NCI-H2196 (cell line): ENCODE measurements at regions not wholly inside any gene's neighbourhood (a gene's known extent, or its start where the extent isn't known, plus 50 kb on each side); places are given as distances from the start of the nearest gene placed in this dataset.
"Not testable (repeated sequence)": the region's sequence is repeated elsewhere in the genome, so short reads cannot be mapped to it uniquely, and the experiment has no call there.

Experiments used
- DNase-seq: peaks from one replicate; lab custom pipeline; 2025; ENCODE audit not compliant: unreplicated experiment; lab: John Stamatoyannopoulos, UW

- no peak for DNase-seq
These were observed 59.7 kb downstream of the HMGB3 start for GRCh38 chrX:151042842-151043241.

GRCh38 chrX:151066373-151066772, 83.2 kb downstream of the HMGB3 start:
- not testable (repeated sequence) for DNase-seq

GRCh38 chrX:151073767-151074166, 90.6 kb downstream of the HMGB3 start:
- no peak for DNase-seq

- DNase-seq: no peak
These were observed 95.4 kb upstream of the GPR50 start for GRCh38 chrX:151081016-151081415.

- peak; percentile 63 for DNase-seq
These were observed 94.1 kb upstream of the GPR50 start for GRCh38 chrX:151082077-151082948.

- DNase-seq: no peak
These were observed 91.9 kb upstream of the GPR50 start for GRCh38 chrX:151084454-151084853.

- no peak for DNase-seq
These were observed 91.2 kb upstream of the GPR50 start for GRCh38 chrX:151085207-151085606.

GRCh38 chrX:151088221-151088620, 88.2 kb upstream of the GPR50 start:
- DNase-seq: no peak

- DNase-seq: no peak
These were observed 77.4 kb upstream of the GPR50 start for GRCh38 chrX:151099001-151099400.

- no peak for DNase-seq
These were observed 75.6 kb upstream of the GPR50 start for GRCh38 chrX:151100799-151101198.

GRCh38 chrX:151113200-151113599, 63.2 kb upstream of the GPR50 start:
- DNase-seq: not testable (repeated sequence)
